ENCODE measurements at regions not wholly inside any gene's neighbourhood (a gene's known extent, or its start where the extent isn't known, plus 50 kb on each side); places are given as distances from the start of the nearest gene placed in this dataset.

GRCh38 chr12:111283521-111283920 lies 85.4 kb downstream of the PHETA1 start:
- ATAC-seq (no peak), DNase-seq (no peak)
- Histone ChIP-seq H3K36me3 (no peaks in the 10 kb centered on the region), H3K4me3 (no peak overlapping the region), H3K4me1 (no peaks in the 10 kb centered on the region), H3K27me3 (peaks cover 0 to 21% (median 0%) of the 10 kb centered on the region in 9 donors), H3K9me3 (peaks cover 0 to 11% (median 0%) of the 10 kb centered on the region in 12 donors), H3K27ac (no peak overlapping the region)
- intact Hi-C loops (cut with DNase I) = no loop called here
- WGBS, 4 donors = 76 to 90% (median 84%) methylated on average over 6 of the region's 6 CpGs
- no peak for TF ChIP-seq CTCF (IDR thresholded peaks at IDR 0.05)
- TF ChIP-seq POLR2A (IDR thresholded peaks at IDR 0.05) = no peak

- 31 to 50% (median 33%) methylated on average over 9 of the region's 9 CpGs for WGBS, 4 donors
- DNase-seq (no peak), ATAC-seq (no peak)
- Histone ChIP-seq H3K4me3 (no peak overlapping the region), H3K36me3 (no peaks in the 10 kb centered on the region), H3K27ac (no peak overlapping the region), H3K9me3 (peaks cover 0 to 11% (median 0%) of the 10 kb centered on the region in 12 donors), H3K27me3 (peaks cover 0 to 50% (median 0%) of the 10 kb centered on the region in 9 donors), H3K4me1 (no peaks in the 10 kb centered on the region)
- TF ChIP-seq CTCF (IDR thresholded peaks at IDR 0.05) = no peak
- no peak for TF ChIP-seq POLR2A (IDR thresholded peaks at IDR 0.05)
- intact Hi-C loops (cut with DNase I) = no loop called here
These were observed 91.3 kb downstream of the PHETA1 start for GRCh38 chr12:111277570-111277969.

- no peaks in the 10 kb centered on the region for H3K4me1 ChIP-seq
- no peak for ATAC-seq
- TF ChIP-seq CTCF (IDR thresholded peaks at IDR 0.05) = no peak
- intact Hi-C loops (cut with DNase I) = no loop called here
- H3K27me3 ChIP-seq = peaks cover 0 to 58% (median 0%) of the 10 kb centered on the region in 9 donors
- H3K36me3 ChIP-seq = no peaks in the 10 kb centered on the region
- peaks cover 0 to 10% (median 0%) of the 10 kb centered on the region in 12 donors for H3K9me3 ChIP-seq
- 74 to 86% (median 81%) methylated on average over 5 of the region's 5 CpGs for WGBS, 4 donors
- no peak overlapping the region for H3K27ac ChIP-seq
- no peak for DNase-seq
- no peak overlapping the region for H3K4me3 ChIP-seq
These were observed 92.7 kb downstream of the PHETA1 start for GRCh38 chr12:111276146-111276545.

GRCh38 chr12:111275308-111275707 lies 93.6 kb downstream of the PHETA1 start:
- peaks cover 0 to 1% (median 0%) of the 10 kb centered on the region in 12 donors for H3K9me3 ChIP-seq
- WGBS, 4 donors = 44 to 62% (median 59%) methylated on average over 1 to 10 of the region's 10 CpGs
- H3K36me3 ChIP-seq = no peaks in the 10 kb centered on the region
- no peak overlapping the region for H3K27ac ChIP-seq
- peaks cover 0 to 59% (median 0%) of the 10 kb centered on the region in 9 donors for H3K27me3 ChIP-seq
- TF ChIP-seq CTCF (IDR thresholded peaks at IDR 0.05) = no peak
- no peak for TF ChIP-seq POLR2A (IDR thresholded peaks at IDR 0.05)
- H3K4me3 ChIP-seq = no peak overlapping the region
- intact Hi-C loops (cut with DNase I) = no loop called here
- H3K4me1 ChIP-seq = no peaks in the 10 kb centered on the region
- no peak for DNase-seq
- no peak for ATAC-seq

Measured in heart left ventricle (tissue), 16 donors.